ENCODE measurements at regions not wholly inside any gene's neighbourhood (a gene's known extent, or its start where the extent isn't known, plus 50 kb on each side); places are given as distances from the start of the nearest gene placed in this dataset.
"Not testable (repeated sequence)": the region's sequence is repeated elsewhere in the genome, so short reads cannot be mapped to it uniquely, and the experiment has no call there.

- not testable (repeated sequence) for DNase-seq
Measured at GRCh38 chr4:189736656-189737055, 204.0 kb upstream of the FRG1 start.

- not testable (repeated sequence) for DNase-seq
Measured at GRCh38 chr4:189740118-189740517, 200.6 kb upstream of the FRG1 start.

GRCh38 chr4:189740873-189741272, 199.8 kb upstream of the FRG1 start:
- no peak for DNase-seq

- not testable (repeated sequence) for DNase-seq
Measured at GRCh38 chr4:189753092-189753491, 187.6 kb upstream of the FRG1 start.

- DNase-seq = no peak
Measured at GRCh38 chr4:189763583-189763982, 177.1 kb upstream of the FRG1 start.

- no peak for DNase-seq
Measured at GRCh38 chr4:189765301-189765700, 175.4 kb upstream of the FRG1 start.

GRCh38 chr4:189765736-189766135, 174.9 kb upstream of the FRG1 start:
- DNase-seq = no peak

- no peak for DNase-seq
Measured at GRCh38 chr4:189767941-189768340, 172.7 kb upstream of the FRG1 start.

GRCh38 chr4:189769131-189769530, 171.5 kb upstream of the FRG1 start:
- no peak for DNase-seq

- DNase-seq = no peak
Measured at GRCh38 chr4:189771696-189772361, 168.8 kb upstream of the FRG1 start.

GRCh38 chr4:189773909-189774308, 166.8 kb upstream of the FRG1 start:
- DNase-seq = no peak

GRCh38 chr4:189779281-189779980, 161.2 kb upstream of the FRG1 start:
- DNase-seq = no peak

- DNase-seq = no peak
Measured at GRCh38 chr4:189780391-189780790, 160.3 kb upstream of the FRG1 start.

- DNase-seq = no peak
Measured at GRCh38 chr4:189784651-189785050, 156.0 kb upstream of the FRG1 start.

GRCh38 chr4:189785257-189785656, 155.4 kb upstream of the FRG1 start:
- DNase-seq = no peak

GRCh38 chr4:189786447-189786846, 154.2 kb upstream of the FRG1 start:
- DNase-seq = no peak

GRCh38 chr4:189787216-189788031, 153.2 kb upstream of the FRG1 start:
- DNase-seq = no peak

GRCh38 chr4:189792924-189793618, 147.6 kb upstream of the FRG1 start:
- DNase-seq = no peak

- no peak for DNase-seq
Measured at GRCh38 chr4:189800545-189801088, 140.1 kb upstream of the FRG1 start.

GRCh38 chr4:189802884-189803283, 137.8 kb upstream of the FRG1 start:
- DNase-seq = no peak

- no peak for DNase-seq
Measured at GRCh38 chr4:189804894-189805293, 135.8 kb upstream of the FRG1 start.

- no peak for DNase-seq
Measured at GRCh38 chr4:189806506-189806905, 134.2 kb upstream of the FRG1 start.

- DNase-seq = no peak
Measured at GRCh38 chr4:189807031-189807430, 133.6 kb upstream of the FRG1 start.

All from amniotic stem cell (primary cell).